Fibroblast of the aortic adventitia (primary cell): ENCODE measurements at regions not wholly inside any gene's neighbourhood (a gene's known extent, or its start where the extent isn't known, plus 50 kb on each side); places are given as distances from the start of the nearest gene placed in this dataset.
A peak's percentile ranks its signal among the peaks of the same experiment; 100 is the strongest.
"Not testable (repeated sequence)": the region's sequence is repeated elsewhere in the genome, so short reads cannot be mapped to it uniquely, and the experiment has no call there.

Experiments
- DNase-seq: peaks from one replicate; pipeline ENCODE4 v3.0.0-alpha.2; 2010; ENCODE audit warnings: low read depth
- H3K4me3 ChIP-seq: 2 replicates; pipeline ENCODE4 v1.5.1; 2011; ENCODE audit warnings: low read depth, mild to moderate bottlenecking, control low read depth, low read length, moderate library complexity
- TF ChIP-seq, protein P1 (sequence below): IDR thresholded peaks from 2 replicates; pipeline ENCODE4 v1.5.1; 2011; ENCODE audit warnings: mild to moderate bottlenecking, low read length, control low read depth, inconsistent platforms; ENCODE audit not compliant: insufficient read depth

DNA sequence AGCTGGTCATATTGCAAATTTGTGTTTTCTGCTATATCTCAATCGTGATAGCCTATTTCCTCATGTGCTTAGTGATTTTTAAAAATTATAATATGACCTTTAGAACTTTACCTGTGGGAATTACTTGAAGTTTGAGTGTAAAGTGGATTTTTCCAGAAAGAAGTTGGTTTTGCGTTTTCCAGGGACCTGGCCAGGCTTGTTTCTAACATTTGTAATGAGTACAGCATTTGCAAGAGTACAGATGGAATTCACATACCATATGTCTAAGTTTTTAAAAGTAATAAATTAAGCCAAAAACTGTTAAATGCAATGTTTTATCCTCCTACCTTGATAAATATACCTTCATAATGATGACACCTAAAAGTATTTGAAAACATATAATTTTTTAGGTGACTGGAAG is 443.2 kb downstream of the REEP3 start:
- TF ChIP-seq, protein P1, sequence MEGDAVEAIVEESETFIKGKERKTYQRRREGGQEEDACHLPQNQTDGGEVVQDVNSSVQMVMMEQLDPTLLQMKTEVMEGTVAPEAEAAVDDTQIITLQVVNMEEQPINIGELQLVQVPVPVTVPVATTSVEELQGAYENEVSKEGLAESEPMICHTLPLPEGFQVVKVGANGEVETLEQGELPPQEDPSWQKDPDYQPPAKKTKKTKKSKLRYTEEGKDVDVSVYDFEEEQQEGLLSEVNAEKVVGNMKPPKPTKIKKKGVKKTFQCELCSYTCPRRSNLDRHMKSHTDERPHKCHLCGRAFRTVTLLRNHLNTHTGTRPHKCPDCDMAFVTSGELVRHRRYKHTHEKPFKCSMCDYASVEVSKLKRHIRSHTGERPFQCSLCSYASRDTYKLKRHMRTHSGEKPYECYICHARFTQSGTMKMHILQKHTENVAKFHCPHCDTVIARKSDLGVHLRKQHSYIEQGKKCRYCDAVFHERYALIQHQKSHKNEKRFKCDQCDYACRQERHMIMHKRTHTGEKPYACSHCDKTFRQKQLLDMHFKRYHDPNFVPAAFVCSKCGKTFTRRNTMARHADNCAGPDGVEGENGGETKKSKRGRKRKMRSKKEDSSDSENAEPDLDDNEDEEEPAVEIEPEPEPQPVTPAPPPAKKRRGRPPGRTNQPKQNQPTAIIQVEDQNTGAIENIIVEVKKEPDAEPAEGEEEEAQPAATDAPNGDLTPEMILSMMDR, result no peak
- H3K4me3 ChIP-seq, result no peak overlapping the region
- DNase-seq, result no peak

DNA sequence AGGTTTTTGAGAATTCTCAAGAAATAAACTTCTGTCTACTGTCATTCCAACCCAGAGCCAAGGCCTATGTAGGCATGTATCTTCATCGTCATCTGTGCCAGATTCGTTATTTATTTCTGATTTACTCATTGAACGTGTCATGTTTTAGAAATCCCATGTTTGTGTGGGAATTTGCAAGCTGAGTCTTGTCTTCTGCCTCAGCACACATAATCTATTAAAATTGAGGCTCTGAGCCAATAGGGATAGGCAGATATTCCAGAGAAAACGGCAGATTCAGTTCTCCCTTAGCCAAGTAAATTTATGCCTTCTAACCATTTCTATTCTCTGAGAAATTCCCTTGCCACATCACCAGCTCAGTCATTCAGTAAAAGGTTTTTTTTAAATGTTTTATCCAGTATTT is 444.6 kb downstream of the REEP3 start:
- TF ChIP-seq, protein P1, result no peak
- no peak overlapping the region for H3K4me3 ChIP-seq
- no peak for DNase-seq

DNA sequence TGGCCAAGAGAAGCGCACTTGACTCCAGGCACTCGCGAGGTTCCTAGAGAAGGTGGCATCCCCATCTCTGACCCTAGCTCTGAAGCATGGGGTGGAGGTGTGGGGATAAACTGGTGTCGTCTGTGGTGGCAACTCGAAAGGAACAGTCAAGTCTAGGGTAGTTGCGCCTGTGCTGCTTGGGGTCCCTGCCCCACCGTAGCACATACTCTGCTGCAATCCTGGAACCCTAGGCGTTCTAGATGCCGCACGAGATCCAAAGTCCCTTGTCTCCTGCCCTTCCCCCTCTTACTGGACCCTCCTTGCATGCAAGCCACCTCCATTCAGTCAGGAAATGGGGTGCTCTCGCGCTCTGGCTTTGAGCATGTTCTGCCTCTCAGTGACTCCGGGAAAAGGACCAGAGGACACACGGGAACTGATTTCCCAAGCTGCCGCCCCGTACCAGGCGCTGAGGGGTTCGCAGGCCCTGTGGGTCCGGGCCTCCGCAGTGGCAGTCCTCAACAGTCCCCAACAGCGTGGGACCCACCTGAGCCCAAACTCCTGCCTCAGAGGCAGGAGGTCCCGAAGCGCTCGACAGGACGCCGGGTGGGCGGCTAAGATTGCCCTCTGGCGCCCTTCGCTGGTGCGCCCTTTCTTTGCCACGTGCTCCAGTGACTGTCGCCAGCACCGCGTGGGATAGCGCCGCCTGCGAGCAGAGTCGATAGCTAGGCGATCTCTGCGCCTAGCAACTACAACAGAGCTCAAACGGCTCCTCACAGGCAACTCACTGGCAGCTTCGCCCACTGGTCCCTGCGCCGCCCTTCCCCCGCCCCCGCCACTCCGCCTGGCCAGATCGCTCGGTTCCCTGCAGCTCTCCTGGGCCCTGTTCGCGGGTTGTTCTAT is 452.0 kb downstream of the REEP3 start:
- DNase-seq, result no peak
- no peak overlapping the region for H3K4me3 ChIP-seq
- TF ChIP-seq, protein P1, result no peak

DNA sequence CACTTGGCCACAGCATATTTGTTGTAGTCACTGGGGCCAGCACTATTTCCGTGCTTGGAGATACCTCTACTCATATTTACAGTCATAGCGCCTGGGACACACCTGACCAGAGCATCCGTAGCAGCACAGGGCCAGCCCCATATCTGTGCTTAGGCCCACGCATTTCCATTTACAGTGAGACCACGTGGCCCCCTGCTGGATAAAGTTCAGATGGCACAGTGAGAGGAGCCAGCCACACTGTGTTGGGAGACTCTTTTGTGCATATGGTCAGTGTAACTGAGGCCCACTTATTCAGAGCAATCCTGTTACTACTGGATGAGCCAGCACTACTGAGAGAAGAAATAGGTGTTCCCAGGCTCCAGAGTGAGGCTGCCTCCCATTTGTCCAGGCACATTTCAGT is 455.3 kb downstream of the REEP3 start:
- peak; percentile 6 for DNase-seq
- TF ChIP-seq, protein P1, result peak; percentile 36
- H3K4me3 ChIP-seq, result no peak overlapping the region

DNA sequence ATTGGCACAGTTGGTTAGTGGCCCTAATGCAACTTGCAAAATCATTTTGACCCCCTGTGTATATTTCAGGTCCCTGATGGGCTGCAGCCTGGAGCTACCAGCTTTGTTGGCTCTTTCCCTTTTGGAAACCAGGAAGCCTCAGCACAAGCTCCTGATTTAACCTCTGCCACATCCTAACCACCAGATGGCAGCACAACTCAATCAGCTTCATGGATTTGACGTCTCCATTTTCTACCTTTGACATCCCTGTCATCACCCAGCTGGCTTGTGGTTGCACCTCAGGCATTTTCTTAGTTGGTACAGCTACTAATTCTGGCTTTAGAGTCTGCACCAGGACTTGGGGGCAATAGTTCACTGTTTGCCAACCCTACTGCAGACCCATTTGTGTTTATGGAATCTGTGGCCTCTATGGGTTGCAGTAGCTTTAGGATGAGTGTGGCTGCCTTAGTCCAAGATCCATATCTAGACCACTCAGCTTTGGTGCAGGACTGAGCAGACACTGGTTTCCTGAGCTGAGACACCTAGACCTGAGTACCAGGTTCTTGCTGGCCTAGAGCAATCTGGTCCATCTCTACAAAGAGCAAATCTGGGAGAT is 456.2 kb downstream of the REEP3 start:
- TF ChIP-seq, protein P1, result peak; percentile 45
- peak; percentile 16 for DNase-seq
- no peak overlapping the region for H3K4me3 ChIP-seq

DNA sequence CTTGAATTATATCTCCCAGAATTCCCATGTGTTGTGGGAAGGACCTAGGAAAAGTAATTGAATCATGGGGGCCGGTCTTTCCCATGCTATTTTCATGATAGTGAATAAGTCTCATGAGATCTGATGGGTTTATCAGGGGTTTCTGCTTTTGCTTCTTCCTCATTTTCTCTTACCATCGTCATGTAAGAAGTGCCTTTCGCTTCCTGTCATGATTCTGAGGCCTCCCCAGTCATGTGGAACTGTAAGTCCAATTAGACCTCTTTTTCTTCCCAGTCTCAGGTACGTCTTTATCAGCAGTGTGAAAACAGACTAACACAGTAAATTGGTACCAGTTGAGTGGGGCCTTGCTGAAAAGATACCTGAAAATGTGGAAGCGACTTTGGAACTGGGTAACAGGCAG is 459.7 kb downstream of the REEP3 start:
- not testable (repeated sequence) for H3K4me3 ChIP-seq, DNase-seq

DNA sequence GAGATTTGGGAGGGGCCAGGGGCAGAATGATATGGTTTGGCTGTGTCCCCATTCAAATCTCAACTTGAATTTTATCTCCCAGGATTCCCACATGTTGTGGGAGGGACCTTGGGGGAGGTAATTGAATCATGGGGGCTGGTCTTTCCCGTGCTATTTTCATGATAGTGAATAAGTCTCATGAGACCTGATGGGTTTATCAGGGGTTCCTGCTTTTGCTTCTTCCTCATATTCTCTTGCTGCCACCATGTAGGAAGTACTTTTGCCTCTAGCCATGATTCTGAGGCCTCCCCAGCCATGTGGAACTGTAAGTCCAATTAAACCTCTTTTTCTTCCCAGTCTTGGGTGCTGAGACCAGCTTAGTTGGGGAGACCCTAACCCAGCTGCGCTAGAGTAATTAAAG is 462.9 kb downstream of the REEP3 start:
- not testable (repeated sequence) for H3K4me3 ChIP-seq, DNase-seq

DNA sequence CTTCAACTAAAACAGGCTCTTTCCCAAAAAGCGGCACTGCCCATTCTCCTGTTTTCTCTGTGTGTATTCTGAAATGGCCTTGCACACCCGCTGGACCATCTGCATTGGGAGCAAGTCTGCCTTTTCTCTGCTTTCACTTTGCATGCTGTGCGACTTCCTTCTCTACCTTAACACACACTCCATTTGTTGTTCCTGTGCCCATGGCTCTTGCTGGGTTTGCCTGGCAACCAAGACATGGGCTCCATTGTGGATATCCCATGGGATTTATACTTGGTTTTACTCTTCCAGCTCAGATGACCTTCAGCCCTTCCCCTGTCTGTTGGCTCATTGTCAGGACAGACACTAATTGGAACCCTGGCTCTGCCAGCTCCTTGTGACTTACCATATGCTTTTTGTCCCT is 465.3 kb downstream of the REEP3 start:
- DNase-seq, result no peak
- TF ChIP-seq, protein P1, result no peak
- no peak overlapping the region for H3K4me3 ChIP-seq
